Loucy (cell line): ENCODE measurements at regions not wholly inside any gene's neighbourhood (a gene's known extent, or its start where the extent isn't known, plus 50 kb on each side); places are given as distances from the start of the nearest gene placed in this dataset.

Experiments used
- CTCF ChIP-seq: fragments of 200-600 bp; sonication (generic); conservative IDR thresholded peaks from 2 replicates; pipeline ENCODE4 v1.5.1; 2014; ENCODE audit warnings: mild to moderate bottlenecking, antibody characterized with exemption, low read length
- EZH2phosphoT487 ChIP-seq: fragments of 200-600 bp; IDR thresholded peaks from 2 replicates; pipeline ENCODE4 v1.6.1; 2018; ENCODE audit warnings: antibody characterized with exemption, mild to moderate bottlenecking, moderate library complexity, borderline replicate concordance

- TF ChIP-seq CTCF (no peak), EZH2phosphoT487 (no peak)
These were observed 654.8 kb upstream of the CPEB2 start for GRCh38 chr4:14347526-14347925.
